Progenitor cell of endocrine pancreas (in vitro differentiated cells): ENCODE measurements at regions not wholly inside any gene's neighbourhood (a gene's known extent, or its start where the extent isn't known, plus 50 kb on each side); places are given as distances from the start of the nearest gene placed in this dataset.
"Not testable (repeated sequence)": the region's sequence is repeated elsewhere in the genome, so short reads cannot be mapped to it uniquely, and the experiment has no call there.

Source experiments
- DNase-seq: peaks from one replicate; pipeline ENCODE4 v3.0.0; 2021; ENCODE audit warnings: low spot score; ENCODE audit not compliant: unreplicated experiment
- H3K27ac Mint-ChIP-seq: 2 replicates; pipeline ENCODE4 v1.8.0; 2021; ENCODE audit warnings: mild to moderate bottlenecking, moderate library complexity, mixed read lengths
- H3K27me3 Mint-ChIP-seq: 2 replicates; pipeline ENCODE4 v1.8.0; 2021; ENCODE audit warnings: mixed read lengths
- H3K36me3 Mint-ChIP-seq: 2 replicates; pipeline ENCODE4 v1.8.0; 2022; ENCODE audit warnings: mixed read lengths; ENCODE audit not compliant: insufficient read depth
- H3K4me1 Mint-ChIP-seq: 2 replicates; pipeline ENCODE4 v1.8.0; 2021; ENCODE audit warnings: low read depth, mixed read lengths
- H3K4me3 Mint-ChIP-seq: 2 replicates; pipeline ENCODE4 v1.8.0; 2021; ENCODE audit warnings: low read depth, mild to moderate bottlenecking, moderate library complexity, mixed read lengths
- H3K9me3 Mint-ChIP-seq: 2 replicates; pipeline ENCODE4 v1.8.0; 2021; ENCODE audit warnings: low read depth, mixed read lengths
- TF ChIP-seq, protein P1 (sequence below): fragments of 200-600 bp; sonication (generic); IDR thresholded peaks from one replicate; pipeline ENCODE4 v1.5.0; 2021; ENCODE audit warnings: antibody characterized with exemption, mild to moderate bottlenecking; ENCODE audit not compliant: unreplicated experiment

DNA sequence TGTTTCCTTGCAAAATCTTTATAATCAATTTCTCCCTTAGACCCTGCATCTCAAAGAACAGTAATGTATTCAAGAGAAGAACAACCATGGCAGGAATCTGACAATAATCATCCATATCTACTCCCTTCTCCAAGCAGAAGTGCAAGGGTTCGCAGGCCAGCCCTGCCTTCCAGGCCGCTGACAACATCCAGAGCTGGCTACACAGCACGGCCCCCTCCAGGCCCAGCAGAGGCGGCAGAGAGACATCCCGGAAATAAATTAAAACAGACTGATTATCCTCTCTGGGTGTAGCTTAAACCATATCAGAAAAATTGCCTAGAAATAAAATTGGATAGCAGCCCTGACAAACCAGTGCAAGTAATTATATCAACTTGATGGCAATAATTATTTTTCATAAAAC is 223.3 kb downstream of the FAM43A start:
- Mint-ChIP-seq H3K27ac (no peak overlapping the region), H3K9me3 (peaks cover 3% of the 10 kb centered on the region), H3K4me1 (no peaks in the 10 kb centered on the region), H3K27me3 (peaks cover 17% of the 10 kb centered on the region), H3K36me3 (no peaks in the 10 kb centered on the region), H3K4me3 (no peak overlapping the region)
- TF ChIP-seq, protein P1, sequence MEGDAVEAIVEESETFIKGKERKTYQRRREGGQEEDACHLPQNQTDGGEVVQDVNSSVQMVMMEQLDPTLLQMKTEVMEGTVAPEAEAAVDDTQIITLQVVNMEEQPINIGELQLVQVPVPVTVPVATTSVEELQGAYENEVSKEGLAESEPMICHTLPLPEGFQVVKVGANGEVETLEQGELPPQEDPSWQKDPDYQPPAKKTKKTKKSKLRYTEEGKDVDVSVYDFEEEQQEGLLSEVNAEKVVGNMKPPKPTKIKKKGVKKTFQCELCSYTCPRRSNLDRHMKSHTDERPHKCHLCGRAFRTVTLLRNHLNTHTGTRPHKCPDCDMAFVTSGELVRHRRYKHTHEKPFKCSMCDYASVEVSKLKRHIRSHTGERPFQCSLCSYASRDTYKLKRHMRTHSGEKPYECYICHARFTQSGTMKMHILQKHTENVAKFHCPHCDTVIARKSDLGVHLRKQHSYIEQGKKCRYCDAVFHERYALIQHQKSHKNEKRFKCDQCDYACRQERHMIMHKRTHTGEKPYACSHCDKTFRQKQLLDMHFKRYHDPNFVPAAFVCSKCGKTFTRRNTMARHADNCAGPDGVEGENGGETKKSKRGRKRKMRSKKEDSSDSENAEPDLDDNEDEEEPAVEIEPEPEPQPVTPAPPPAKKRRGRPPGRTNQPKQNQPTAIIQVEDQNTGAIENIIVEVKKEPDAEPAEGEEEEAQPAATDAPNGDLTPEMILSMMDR, result no peak
- DNase-seq, result no peak

DNA sequence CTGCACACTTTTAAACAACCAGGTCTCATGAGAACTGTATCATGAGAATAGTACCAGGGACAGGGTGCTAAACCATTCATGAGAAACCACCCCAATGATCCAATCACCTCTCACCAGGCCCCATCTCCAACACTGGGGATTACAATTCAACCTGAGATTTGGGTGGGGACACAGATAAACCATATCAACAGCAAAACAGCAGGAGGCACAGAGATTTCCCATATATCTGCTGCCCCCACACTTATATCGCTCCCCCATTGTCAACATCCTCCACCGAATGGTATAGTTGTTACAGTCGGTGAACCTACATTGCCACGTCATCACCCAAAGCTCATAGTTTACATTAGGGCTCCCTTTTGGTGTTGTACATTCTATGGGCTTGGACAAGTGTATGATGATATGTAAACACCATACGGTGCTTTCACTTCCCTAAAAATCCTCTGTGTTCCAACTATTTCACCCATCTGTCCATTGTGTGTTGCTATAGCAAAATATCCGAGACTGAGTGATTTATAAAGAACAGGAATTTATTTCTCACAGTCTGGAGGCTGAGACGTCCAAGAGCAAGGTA is 224.8 kb downstream of the FAM43A start:
- H3K4me3 Mint-ChIP-seq, result no peak overlapping the region
- no peak overlapping the region for H3K27ac Mint-ChIP-seq
- H3K9me3 Mint-ChIP-seq, result no peaks in the 10 kb centered on the region
- no peaks in the 10 kb centered on the region for H3K36me3 Mint-ChIP-seq
- H3K27me3 Mint-ChIP-seq, result peaks cover 17% of the 10 kb centered on the region
- H3K4me1 Mint-ChIP-seq, result no peaks in the 10 kb centered on the region
- TF ChIP-seq, protein P1, result no peak
- DNase-seq, result no peak

DNA sequence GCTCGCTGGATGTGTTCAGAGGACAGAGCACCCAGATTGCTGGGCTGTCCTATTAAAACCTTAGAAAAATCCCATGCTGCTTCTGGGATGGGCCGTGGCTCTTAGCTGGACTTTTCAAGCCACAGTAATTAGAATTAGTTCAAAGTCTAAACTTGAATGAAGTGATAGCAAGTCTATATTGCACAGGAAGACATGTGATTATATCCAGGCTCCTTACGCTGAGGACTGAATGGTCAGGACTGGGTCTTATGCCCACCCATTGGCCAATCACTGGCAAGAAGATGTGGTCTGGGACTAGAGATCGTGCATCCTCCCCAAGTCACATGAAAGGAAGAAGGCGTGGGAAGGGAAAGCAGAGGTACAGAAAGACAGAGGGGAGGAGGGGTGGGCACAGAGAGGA is 227.6 kb downstream of the FAM43A start:
- Mint-ChIP-seq H3K36me3 (no peaks in the 10 kb centered on the region), H3K4me3 (no peak overlapping the region), H3K27ac (no peak overlapping the region), H3K4me1 (no peaks in the 10 kb centered on the region), H3K27me3 (peaks cover 14% of the 10 kb centered on the region), H3K9me3 (no peaks in the 10 kb centered on the region)
- no peak for DNase-seq
- TF ChIP-seq, protein P1, result no peak

DNA sequence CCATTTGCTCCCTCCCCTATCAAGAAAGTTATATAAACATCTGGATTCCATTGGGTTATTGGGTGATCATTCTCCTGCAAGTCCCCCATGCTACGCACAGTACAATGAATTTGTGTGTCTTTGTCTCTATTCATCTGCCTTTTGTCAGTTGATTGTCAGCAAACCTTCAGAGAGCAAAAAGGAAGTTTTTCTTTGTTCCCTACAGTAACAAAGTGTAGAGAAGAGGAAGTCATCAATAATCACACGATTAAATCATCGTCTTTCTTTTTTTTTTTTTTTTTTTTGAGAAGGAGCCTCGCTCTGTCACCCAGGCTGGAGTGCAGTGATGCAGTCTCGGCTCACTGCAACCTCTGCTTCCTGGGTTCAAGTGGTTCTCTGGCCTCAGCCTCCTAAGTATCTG is 239.2 kb downstream of the FAM43A start:
- not testable (repeated sequence) for DNase-seq, H3K27me3 Mint-ChIP-seq, H3K27ac Mint-ChIP-seq, H3K4me3 Mint-ChIP-seq, H3K36me3 Mint-ChIP-seq, H3K4me1 Mint-ChIP-seq, H3K9me3 Mint-ChIP-seq

- Mint-ChIP-seq H3K4me1 (peaks cover under 1% of the 10 kb centered on the region), H3K27me3 (peaks cover 3% of the 10 kb centered on the region), H3K36me3 (no peaks in the 10 kb centered on the region), H3K4me3 (no peak overlapping the region), H3K9me3 (no peaks in the 10 kb centered on the region), H3K27ac (no peak overlapping the region)
- TF ChIP-seq, protein P1, result no peak
- DNase-seq, result no peak
These were observed 239.9 kb downstream of the FAM43A start for GRCh38 chr3:194925614-194926013.

DNA sequence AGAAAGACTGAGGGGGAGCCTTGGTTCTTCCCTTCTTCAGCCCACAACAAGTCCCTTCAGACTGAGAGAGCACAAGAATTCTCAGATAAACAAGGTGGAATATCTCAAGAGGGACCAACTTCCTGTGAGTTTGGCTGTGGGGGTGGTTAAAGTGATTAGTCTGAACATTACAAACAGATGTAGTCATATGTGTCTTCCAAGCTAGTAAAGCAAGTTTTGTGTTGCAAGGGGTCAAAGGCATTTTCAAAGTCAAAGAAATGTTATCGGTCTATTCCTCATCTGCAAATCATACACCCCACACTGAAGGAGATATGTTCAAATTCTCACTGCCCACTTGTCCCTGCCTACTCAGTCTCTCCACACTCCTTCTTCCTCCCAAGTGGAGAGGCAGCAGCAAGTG is 242.5 kb downstream of the FAM43A start:
- Mint-ChIP-seq H3K27ac (no peak overlapping the region), H3K4me1 (peaks cover 2% of the 10 kb centered on the region), H3K9me3 (no peaks in the 10 kb centered on the region), H3K4me3 (no peak overlapping the region), H3K27me3 (peaks cover 6% of the 10 kb centered on the region), H3K36me3 (no peaks in the 10 kb centered on the region)
- no peak for DNase-seq
- TF ChIP-seq, protein P1, result no peak
